ENCODE measurements at regions not wholly inside any gene's neighbourhood (a gene's known extent, or its start where the extent isn't known, plus 50 kb on each side); places are given as distances from the start of the nearest gene placed in this dataset.

- TF ChIP-seq TAF7 (optimal IDR thresholded peaks at IDR 0.05; ENCODE audit: borderline replicate concordance, low read depth, low read length) (no peak), E2F6 (IDR thresholded peaks at IDR 0.05) (no peak), HDAC6 (IDR thresholded peaks at IDR 0.05; ENCODE audit: low read depth, low read length) (no peak), ATF2 (IDR thresholded peaks at IDR 0.05; ENCODE audit: low read length) (no peak), CHD2 (IDR thresholded peaks at IDR 0.05; ENCODE audit: low read length) (no peak), RXRA (IDR thresholded peaks at IDR 0.05; ENCODE audit: insufficient read depth, low read depth, low read length) (no peak)
Observed at GRCh38 chr5:30638899-30639298, 554.6 kb upstream of the CDH6 start (continued).

Data from H1 (cell line).